ENCODE measurements at regions not wholly inside any gene's neighbourhood (a gene's known extent, or its start where the extent isn't known, plus 50 kb on each side); places are given as distances from the start of the nearest gene placed in this dataset.

DNA sequence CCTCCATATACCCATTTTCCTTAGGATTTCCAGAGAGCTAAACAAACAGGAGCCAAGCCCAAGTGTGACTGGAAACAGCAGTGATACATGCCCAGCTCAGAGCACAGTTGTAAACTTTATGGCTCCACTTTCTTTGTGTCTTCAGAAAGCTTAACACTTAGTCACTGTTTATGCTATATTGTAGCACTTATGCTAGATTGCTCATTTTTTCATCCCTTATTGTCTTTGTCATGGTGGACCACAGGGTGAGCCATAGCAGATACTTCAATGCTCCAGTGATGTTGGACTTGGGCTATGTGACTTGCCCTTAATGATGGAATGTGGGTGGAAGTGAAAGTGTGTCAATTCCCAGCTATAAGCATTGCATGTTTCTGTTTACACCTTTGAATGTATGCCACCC, 401.6 kb downstream of the METTL4 start:
- no peak for TF ChIP-seq SUZ12 (IDR thresholded peaks at IDR 0.05; ENCODE audit: extremely low read depth, insufficient read depth, insufficient read length)
- TF ChIP-seq ZNF274 (IDR thresholded peaks at IDR 0.05; ENCODE audit: low read depth, low read length): no peak
- no peak for TF ChIP-seq YY1 (IDR thresholded peaks at IDR 0.05; ENCODE audit: insufficient read depth, insufficient read length)

All from NT2/D1 (cell line).